HepG2 (cell line): ENCODE measurements at regions not wholly inside any gene's neighbourhood (a gene's known extent, or its start where the extent isn't known, plus 50 kb on each side); places are given as distances from the start of the nearest gene placed in this dataset.

Source experiments
- ATAC-seq: fragments of 200-7000 bp; cut with Tn5 transposase; 3 replicates; pipeline ENCODE4 v1.9.1; 2020; ENCODE audit warnings: mild to moderate bottlenecking, moderate library complexity
- BruUV-seq: library from RNA; stranded (reverse); fragments of 400-500 nt; replicated peaks from 2 replicates; lab custom pipeline; 2021; lab: Mats Ljungman, UMichigan
- CTCF ChIA-PET: fragments of 300-600 bp; formaldehyde crosslinking; extraction: SDS; loops from one replicate; lab custom pipeline; 2021; ENCODE audit warnings: low total read pairs, inconsistent platforms, low intra/inter-chr PET ratio; lab: Yijun Ruan, JAX
- POLR2A ChIA-PET: fragments of 350-600 bp; sonication (Branson Sonifier 250); formaldehyde crosslinking; loops from one replicate; lab custom pipeline; 2020; ENCODE audit warnings: antibody characterized with exemption, inconsistent platforms; lab: Yijun Ruan, JAX
- DNase-seq: peaks from one replicate; pipeline ENCODE4 v3.0.0-alpha.2; 2015; ENCODE audit warnings: low spot score
- FAIRE-seq: peaks from 3 replicates; lab custom pipeline; 2011; peaks lifted over from hg19 to GRCh38; lab: Jason Lieb, UNC
- H2AFZ ChIP-seq: one replicate; pipeline ENCODE4 v1.6.1; 2011; ENCODE audit warnings: low read length, inconsistent platforms
- H3K27ac ChIP-seq: fragments of 300-600 bp; 3 replicates; pipeline ENCODE4 v1.8.0; 2011; ENCODE audit warnings: mixed run types, mild to moderate bottlenecking, mixed read lengths, low read length, inconsistent platforms; ENCODE audit not compliant: insufficient read depth; ENCODE audit errors: extremely low read length
- H3K27me3 ChIP-seq, 2 experiments: fragments of 200-600 bp in 1 of 2; 2 replicates in 1 of 2; 3 replicates in 1 of 2; pipeline versions ENCODE4 v1.6.0 to v1.8.0; 2011; ENCODE audit warnings: low read length in 2 of 2, mild to moderate bottlenecking in 2 of 2, moderate library complexity in 2 of 2, inconsistent platforms in 1 of 2; ENCODE audit not compliant: insufficient read depth in 2 of 2, control insufficient read depth in 1 of 2
- H3K36me3 ChIP-seq, 2 experiments: fragments of 200-600 bp in 1 of 2; replicated peaks in 1 of 2; 2 replicates in 1 of 2; 3 replicates in 1 of 2; pipeline versions ENCODE4 v1.5.1 to v1.8.0; 2011; ENCODE audit warnings: low read length in 2 of 2, inconsistent platforms in 1 of 2; ENCODE audit not compliant: insufficient read depth in 2 of 2, control insufficient read depth in 1 of 2
- H3K4me1 ChIP-seq: 2 replicates; pipeline ENCODE4 v1.5.1; 2012; ENCODE audit warnings: low read length, inconsistent platforms; ENCODE audit not compliant: insufficient read depth
- H3K4me2 ChIP-seq: 2 replicates; pipeline ENCODE4 v1.6.0; 2011; ENCODE audit warnings: low read depth, low read length, inconsistent platforms
- H3K4me3 ChIP-seq, 3 experiments: fragments of 200-600 bp in 1 of 3; sonication (generic), shearing (Covaris generic) in 1 of 3; replicated peaks in 1 of 3; 2 replicates each; pipeline ENCODE4 v1.5.1; 2011 to 2016; ENCODE audit warnings: low read length in 3 of 3, inconsistent platforms in 2 of 3, low read depth in 2 of 3, mild to moderate bottlenecking in 2 of 3, control low read depth in 1 of 3, mixed read lengths in 1 of 3; ENCODE audit not compliant: insufficient read depth in 1 of 3
- H3K79me2 ChIP-seq: one replicate; pipeline ENCODE4 v1.6.1; 2011; ENCODE audit warnings: low read length, inconsistent platforms; ENCODE audit not compliant: insufficient read depth
- H3K9ac ChIP-seq: 2 replicates; pipeline ENCODE4 v1.6.0; 2011; ENCODE audit warnings: mild to moderate bottlenecking, low read depth, low read length, inconsistent platforms; ENCODE audit not compliant: insufficient read depth
- H3K9me3 ChIP-seq: 2 replicates; pipeline ENCODE4 v1.5.1; 2012; ENCODE audit warnings: mild to moderate bottlenecking, low read length
- H4K20me1 ChIP-seq: 2 replicates; pipeline ENCODE4 v1.6.0; 2011; ENCODE audit warnings: inconsistent platforms, mild to moderate bottlenecking, low read length, moderate library complexity; ENCODE audit not compliant: insufficient read depth
- ARID2 ChIP-seq: sonication (generic); formaldehyde crosslinking; IDR thresholded peaks from 2 replicates; pipeline ENCODE4 v1.8.1; 2022; ENCODE audit warnings: mild to moderate bottlenecking, missing genetic modification reagents, borderline replicate concordance
- ATM ChIP-seq: fragments of 450-650 bp; IDR thresholded peaks from 2 replicates; pipeline ENCODE4 v1.7.1; 2017; ENCODE audit warnings: mild to moderate bottlenecking, borderline replicate concordance
- CEBPB ChIP-seq: IDR thresholded peaks from 2 replicates; pipeline ENCODE4 v1.6.1; 2011; ENCODE audit warnings: low read depth, low read length, improper control_type of control experiment, borderline replicate concordance
- ELF1 ChIP-seq: sonication (generic); formaldehyde crosslinking; IDR thresholded peaks from 2 replicates; pipeline ENCODE4 v1.4.0; 2020; ENCODE audit warnings: missing genetic modification reagents
- EP300 ChIP-seq, 3 experiments: sonication (generic) in 1 of 3; formaldehyde crosslinking in 1 of 3; IDR thresholded peaks; 2 replicates each; pipeline versions ENCODE4 v1.5.1 to v1.6.1; 2011 to 2020; ENCODE audit warnings: low read depth in 2 of 3, low read length in 2 of 3, borderline replicate concordance in 1 of 3, improper control_type of control experiment in 1 of 3, mild to moderate bottlenecking in 1 of 3, missing genetic modification reagents in 1 of 3, moderate library complexity in 1 of 3
- HIC2 ChIP-seq: sonication (generic); formaldehyde crosslinking; IDR thresholded peaks from 2 replicates; pipeline ENCODE4 v1.9.0; 2022; ENCODE audit warnings: low read depth, missing genetic modification reagents
- RBM39 ChIP-seq: fragments of 200-400 bp; formaldehyde crosslinking; IDR thresholded peaks from one replicate; pipeline ENCODE4 v1.6.1; 2018; ENCODE audit warnings: antibody characterized with exemption, mild to moderate bottlenecking, low read depth, low read length; ENCODE audit not compliant: poor library complexity, severe bottlenecking
- SP1 ChIP-seq, 2 experiments: fragments of 450-650 bp in 1 of 2; sonication (generic) in 1 of 2; formaldehyde crosslinking in 1 of 2; IDR thresholded peaks; 2 replicates each; pipeline versions ENCODE4 v1.4.0 to v1.6.1; 2016 to 2020; ENCODE audit warnings: missing genetic modification reagents in 1 of 2
- TP53 ChIP-seq: sonication (generic); formaldehyde crosslinking; conservative IDR thresholded peaks from 2 replicates; pipeline ENCODE4 v1.4.0; 2020; ENCODE audit warnings: missing genetic modification reagents
- ZC3H4 ChIP-seq: sonication (generic); formaldehyde crosslinking; IDR thresholded peaks from 2 replicates; pipeline ENCODE4 v1.4.0; 2020; ENCODE audit warnings: missing genetic modification reagents, borderline replicate concordance
- ZNF17 ChIP-seq: sonication (generic); formaldehyde crosslinking; IDR thresholded peaks from 2 replicates; pipeline ENCODE4 v1.5.0; 2020; ENCODE audit warnings: mild to moderate bottlenecking, missing genetic modification reagents
- ZNF20 ChIP-seq: sonication (generic); formaldehyde crosslinking; IDR thresholded peaks from 2 replicates; pipeline ENCODE4 v1.4.0; 2020; ENCODE audit warnings: mild to moderate bottlenecking, moderate library complexity, missing genetic modification reagents
- ZNF34 ChIP-seq: sonication (generic); formaldehyde crosslinking; IDR thresholded peaks from 2 replicates; pipeline ENCODE4 v1.4.0; 2020; ENCODE audit warnings: mild to moderate bottlenecking, missing genetic modification reagents, borderline replicate concordance
- ZNF484 ChIP-seq: sonication (generic); formaldehyde crosslinking; IDR thresholded peaks from 2 replicates; pipeline ENCODE4 v1.5.1; 2020; ENCODE audit warnings: mild to moderate bottlenecking, low read depth, missing genetic modification reagents, borderline replicate concordance
- ZNF607 ChIP-seq: sonication (generic); formaldehyde crosslinking; IDR thresholded peaks from 2 replicates; pipeline ENCODE4 v1.5.1; 2020; ENCODE audit warnings: missing genetic modification reagents, mild to moderate bottlenecking, borderline replicate concordance
- ZNF781 ChIP-seq: sonication (generic); formaldehyde crosslinking; IDR thresholded peaks from 2 replicates; pipeline ENCODE4 v1.5.1; 2020; ENCODE audit warnings: borderline replicate concordance, mild to moderate bottlenecking, missing genetic modification reagents; ENCODE audit errors: not compliant biosample characterization
- ZSCAN29 ChIP-seq: sonication (generic); formaldehyde crosslinking; conservative IDR thresholded peaks from 2 replicates; pipeline ENCODE4 v1.4.0; 2020; ENCODE audit warnings: mild to moderate bottlenecking, missing genetic modification reagents
- ZZZ3 ChIP-seq: sonication (generic); formaldehyde crosslinking; IDR thresholded peaks from 2 replicates; pipeline ENCODE4 v1.4.0; 2020; ENCODE audit warnings: missing genetic modification reagents, mild to moderate bottlenecking, borderline replicate concordance
- WGBS: methylation state at CpG from one replicate; pipeline ENCODE4 v1.1.6; 2017; ENCODE audit warnings: low lambda C conversion rate; 5-methylcytosine and 5-hydroxymethylcytosine counted together
- in situ Hi-C: cut with HindIII; loops from 2 replicates; pipeline ENCODE4 v1.10.0; 2017; ENCODE audit warnings: low pct_unique_long_range_greater_than_20kb; ENCODE audit not compliant: extremely low pct_ligation_motif_present
- intact Hi-C: fragments of 100-400 bp; cut with micrococcal nuclease; formaldehyde crosslinking; loops from one replicate; pipeline ENCODE4 v1.10.0; 2022; ENCODE audit not compliant: unreplicated experiment

DNA sequence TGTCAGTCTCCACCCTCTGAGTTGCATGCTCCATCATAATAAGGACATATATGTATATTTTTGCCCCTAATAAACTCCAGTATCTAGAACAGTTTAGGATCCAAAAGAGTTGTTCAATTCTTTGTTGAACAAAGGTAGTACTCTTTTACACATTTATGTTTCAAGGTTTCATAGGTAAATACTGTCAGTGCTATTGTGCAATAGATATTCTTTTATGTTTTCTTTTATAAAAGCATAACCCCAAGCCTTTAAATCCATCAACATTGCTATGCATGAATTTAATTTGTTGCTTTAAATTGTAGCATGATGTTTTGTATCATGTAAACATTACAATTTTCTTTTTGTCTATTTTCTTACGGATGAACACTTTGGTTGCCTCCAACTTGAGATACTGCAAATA, 469.7 kb upstream of the COBL start:
- FAIRE-seq = no peak
- DNase-seq = no peak
- 5% methylated on average over 1 of the region's 1 CpG for WGBS
- H2AFZ ChIP-seq = no peak overlapping the region
- H3K4me1 ChIP-seq = no peaks in the 10 kb centered on the region
- in situ Hi-C loops (no loop called here), intact Hi-C loops (no loop called here)
- ATAC-seq = no peak
- ChIA-PET POLR2A (no interaction called here), CTCF (no interaction called here)
- TF ChIP-seq CEBPB (peak; percentile 50; the same call in 1 of the 2 replicates), ATM (no peak)
- no peak overlapping the region for H3K4me2 ChIP-seq
- no peaks in the 10 kb centered on the region for H3K27me3 ChIP-seq
- H3K27ac ChIP-seq = no peak overlapping the region
- no peaks in the 10 kb centered on the region for H3K79me2 ChIP-seq
- no peak overlapping the region for H3K9ac ChIP-seq
- H3K4me3 ChIP-seq = no peak overlapping the region
- no TSS peak for BruUV-seq
- H3K9me3 ChIP-seq = no peaks in the 10 kb centered on the region
- H4K20me1 ChIP-seq = no peaks in the 10 kb centered on the region
- H3K36me3 ChIP-seq = no peaks in the 10 kb centered on the region

- FAIRE-seq (no peak), DNase-seq (no peak), ATAC-seq (no peak)
- ChIA-PET CTCF (no interaction called here), POLR2A (no interaction called here)
- WGBS = 18% methylated on average over 9 of the region's 9 CpGs
- TF ChIP-seq ELF1 (CRISPR knock-in tag) (no peak), EP300 (IDR thresholded peaks at IDR 0.05; ENCODE audit: low read depth in 2 of 2, low read length in 2 of 2) (no peak), EP300 (CRISPR knock-in tag; IDR thresholded peaks at IDR 0.05; ENCODE audit: borderline replicate concordance) (no peak), ZC3H4 (CRISPR knock-in tag) (no peak), ARID2 (no peak), ZNF607 (CRISPR knock-in tag) (no peak), RBM39 (no peak), HIC2 (no peak), ZSCAN29 (CRISPR knock-in tag) (no peak), ZNF20 (CRISPR knock-in tag) (no peak), ZNF484 (CRISPR knock-in tag) (no peak), SP1 (IDR thresholded peaks at IDR 0.05) (no peak), SP1 (CRISPR knock-in tag; IDR thresholded peaks at IDR 0.05) (no peak), ZNF17 (no peak), ZNF34 (CRISPR knock-in tag) (no peak), TP53 (CRISPR knock-in tag) (no peak), ZZZ3 (no peak), ZNF781 (CRISPR knock-in tag) (no peak)
- in situ Hi-C loops (no loop called here), intact Hi-C loops (no loop called here)
- no peak overlapping the region for H3K9ac ChIP-seq
- H3K4me3 ChIP-seq = no peak overlapping the region
- no peak overlapping the region for H2AFZ ChIP-seq
- H3K27me3 ChIP-seq = no peaks in the 10 kb centered on the region
- H3K9me3 ChIP-seq = no peaks in the 10 kb centered on the region
- no peaks in the 10 kb centered on the region for H4K20me1 ChIP-seq
- no peak overlapping the region for H3K4me2 ChIP-seq
- no peaks in the 10 kb centered on the region for H3K4me1 ChIP-seq
- no peaks in the 10 kb centered on the region for H3K79me2 ChIP-seq
- no TSS peak for BruUV-seq
- H3K36me3 ChIP-seq = no peaks in the 10 kb centered on the region
- H3K27ac ChIP-seq = no peak overlapping the region
Observed at GRCh38 chr7:51785876-51786275, 469.3 kb upstream of the COBL start.
